ENCODE measurements at regions not wholly inside any gene's neighbourhood (a gene's known extent, or its start where the extent isn't known, plus 50 kb on each side); places are given as distances from the start of the nearest gene placed in this dataset.
A peak's percentile ranks its signal among the peaks of the same experiment; 100 is the strongest.

DNA sequence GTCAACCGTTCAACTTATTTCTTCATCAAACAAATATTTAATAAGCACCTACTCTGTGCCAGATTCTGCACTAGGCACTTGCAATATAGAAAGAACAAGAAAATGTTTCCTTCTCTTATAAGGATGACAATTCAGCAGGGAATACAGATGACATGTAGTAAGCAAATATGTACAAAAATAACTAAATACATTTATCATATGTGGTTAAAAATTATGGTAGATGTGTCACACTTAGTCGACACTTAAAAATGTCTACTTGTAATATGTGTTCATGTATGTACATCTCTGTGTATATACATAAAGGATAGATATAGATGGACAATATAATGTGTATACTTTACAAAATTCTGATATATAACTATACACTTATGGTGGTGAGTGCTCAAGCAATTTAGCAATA is 417.0 kb upstream of the MEF2C start:
- in situ Hi-C loops (cut with HindIII; ENCODE audit: low sequenced_read_pairs): no loop called here
- H3K4me3 ChIP-seq (ENCODE audit: low read depth, low read length): no peak overlapping the region
- DNase-seq (ENCODE audit: low read depth, low spot score): no peak
- TF ChIP-seq, protein P1, sequence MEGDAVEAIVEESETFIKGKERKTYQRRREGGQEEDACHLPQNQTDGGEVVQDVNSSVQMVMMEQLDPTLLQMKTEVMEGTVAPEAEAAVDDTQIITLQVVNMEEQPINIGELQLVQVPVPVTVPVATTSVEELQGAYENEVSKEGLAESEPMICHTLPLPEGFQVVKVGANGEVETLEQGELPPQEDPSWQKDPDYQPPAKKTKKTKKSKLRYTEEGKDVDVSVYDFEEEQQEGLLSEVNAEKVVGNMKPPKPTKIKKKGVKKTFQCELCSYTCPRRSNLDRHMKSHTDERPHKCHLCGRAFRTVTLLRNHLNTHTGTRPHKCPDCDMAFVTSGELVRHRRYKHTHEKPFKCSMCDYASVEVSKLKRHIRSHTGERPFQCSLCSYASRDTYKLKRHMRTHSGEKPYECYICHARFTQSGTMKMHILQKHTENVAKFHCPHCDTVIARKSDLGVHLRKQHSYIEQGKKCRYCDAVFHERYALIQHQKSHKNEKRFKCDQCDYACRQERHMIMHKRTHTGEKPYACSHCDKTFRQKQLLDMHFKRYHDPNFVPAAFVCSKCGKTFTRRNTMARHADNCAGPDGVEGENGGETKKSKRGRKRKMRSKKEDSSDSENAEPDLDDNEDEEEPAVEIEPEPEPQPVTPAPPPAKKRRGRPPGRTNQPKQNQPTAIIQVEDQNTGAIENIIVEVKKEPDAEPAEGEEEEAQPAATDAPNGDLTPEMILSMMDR (IDR thresholded peaks at IDR 0.05; ENCODE audit: low read depth, low read length): no peak

GRCh38 chr5:89297066-89297465 is 414.1 kb upstream of the MEF2C start:
- in situ Hi-C loops (cut with HindIII; ENCODE audit: low sequenced_read_pairs): no loop called here
- no peak overlapping the region for H3K4me3 ChIP-seq (ENCODE audit: low read depth, low read length)
- TF ChIP-seq, protein P1 (IDR thresholded peaks at IDR 0.05; ENCODE audit: low read depth, low read length): no peak
- DNase-seq (ENCODE audit: low read depth, low spot score): no peak

DNA sequence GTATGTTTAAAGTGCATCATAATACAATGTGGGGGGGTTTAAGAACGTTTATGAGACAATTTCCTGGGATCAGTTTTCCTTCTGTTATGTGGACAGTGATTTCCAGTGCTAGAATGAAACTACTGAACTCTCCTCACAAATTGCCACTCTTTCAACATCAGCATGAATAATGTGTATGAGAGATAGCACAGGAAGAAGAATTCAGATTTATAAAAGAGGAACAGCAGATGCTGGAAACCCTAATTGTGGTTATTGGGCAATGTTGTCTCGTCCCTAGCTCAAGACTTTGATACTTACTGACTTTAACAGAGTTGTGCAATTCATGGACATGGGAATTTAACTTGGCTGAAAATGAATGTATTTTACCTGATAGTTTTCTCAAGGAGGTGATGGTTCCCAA is 410.8 kb upstream of the MEF2C start:
- no peak overlapping the region for H3K4me3 ChIP-seq (ENCODE audit: low read depth, low read length)
- in situ Hi-C loops (cut with HindIII; ENCODE audit: low sequenced_read_pairs): no loop called here
- DNase-seq (ENCODE audit: low read depth, low spot score): no peak
- TF ChIP-seq, protein P1 (IDR thresholded peaks at IDR 0.05; ENCODE audit: low read depth, low read length): no peak

- TF ChIP-seq, protein P1 (IDR thresholded peaks at IDR 0.05; ENCODE audit: low read depth, low read length): no peak
- no peak overlapping the region for H3K4me3 ChIP-seq (ENCODE audit: low read depth, low read length)
- in situ Hi-C loops (cut with HindIII; ENCODE audit: low sequenced_read_pairs): no loop called here
- DNase-seq (ENCODE audit: low read depth, low spot score): no peak
These were observed 409.5 kb upstream of the MEF2C start for GRCh38 chr5:89292487-89292886.

DNA sequence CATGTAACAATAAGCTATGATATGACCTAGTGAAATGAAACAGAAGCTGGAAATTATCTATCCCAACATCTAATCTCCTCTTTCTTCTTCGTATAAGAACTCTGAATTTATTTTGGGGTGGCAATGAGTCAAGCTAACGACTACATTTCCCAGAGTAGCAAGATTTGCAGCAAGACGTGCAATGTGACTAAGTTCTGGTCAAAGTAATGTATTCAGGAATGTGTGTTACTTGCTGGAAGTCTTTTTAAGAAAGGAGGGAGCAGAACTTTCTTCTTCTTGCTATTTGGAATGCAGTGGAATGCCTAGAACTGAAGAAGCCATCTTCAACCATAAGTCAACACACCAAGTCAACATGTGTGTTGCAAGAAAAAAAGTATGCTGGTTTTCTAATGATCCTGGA is 406.6 kb upstream of the MEF2C start:
- TF ChIP-seq, protein P1 (IDR thresholded peaks at IDR 0.05; ENCODE audit: low read depth, low read length): no peak
- no peak overlapping the region for H3K4me3 ChIP-seq (ENCODE audit: low read depth, low read length)
- in situ Hi-C loops (cut with HindIII; ENCODE audit: low sequenced_read_pairs): no loop called here
- peak; percentile 68 for DNase-seq (ENCODE audit: low read depth, low spot score)

GRCh38 chr5:89287964-89288363 is 405.0 kb upstream of the MEF2C start:
- in situ Hi-C loops (cut with HindIII; ENCODE audit: low sequenced_read_pairs): no loop called here
- TF ChIP-seq, protein P1 (IDR thresholded peaks at IDR 0.05; ENCODE audit: low read depth, low read length): no peak
- no peak for DNase-seq (ENCODE audit: low read depth, low spot score)
- H3K4me3 ChIP-seq (ENCODE audit: low read depth, low read length): no peak overlapping the region

DNA sequence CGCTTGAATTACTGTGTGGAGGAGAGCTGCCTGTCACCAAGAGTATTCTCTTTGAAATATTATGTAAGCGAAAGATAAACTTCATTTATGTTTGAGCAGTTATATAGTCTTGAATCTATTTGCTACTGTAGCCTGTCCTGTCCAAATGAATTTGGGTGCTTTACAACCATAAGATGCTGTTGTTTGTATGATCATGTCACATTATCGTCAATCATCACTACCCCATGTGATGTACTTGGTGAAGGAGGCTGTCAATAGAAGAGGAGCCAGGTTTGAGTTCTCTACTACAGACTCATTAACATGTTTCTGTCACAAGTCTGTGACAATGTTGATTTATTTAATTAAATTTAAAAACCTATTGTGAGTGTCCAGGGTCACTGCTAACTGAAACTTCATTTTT is 403.3 kb upstream of the MEF2C start:
- no peak overlapping the region for H3K4me3 ChIP-seq (ENCODE audit: low read depth, low read length)
- in situ Hi-C loops (cut with HindIII; ENCODE audit: low sequenced_read_pairs): no loop called here
- TF ChIP-seq, protein P1 (IDR thresholded peaks at IDR 0.05; ENCODE audit: low read depth, low read length): no peak
- no peak for DNase-seq (ENCODE audit: low read depth, low spot score)
